HK-2 (cell line): ENCODE measurements at regions not wholly inside any gene's neighbourhood (a gene's known extent, or its start where the extent isn't known, plus 50 kb on each side); places are given as distances from the start of the nearest gene placed in this dataset.
"Not testable (repeated sequence)": the region's sequence is repeated elsewhere in the genome, so short reads cannot be mapped to it uniquely, and the experiment has no call there.

Experiments used
- DNase-seq: peaks from one replicate; pipeline ENCODE4 v3.0.0-alpha.2; 2018; ENCODE audit not compliant: unreplicated experiment

- DNase-seq = no peak
Observed at GRCh38 chr11:87465716-87466115, 428.0 kb downstream of the TMEM135 start.

DNA sequence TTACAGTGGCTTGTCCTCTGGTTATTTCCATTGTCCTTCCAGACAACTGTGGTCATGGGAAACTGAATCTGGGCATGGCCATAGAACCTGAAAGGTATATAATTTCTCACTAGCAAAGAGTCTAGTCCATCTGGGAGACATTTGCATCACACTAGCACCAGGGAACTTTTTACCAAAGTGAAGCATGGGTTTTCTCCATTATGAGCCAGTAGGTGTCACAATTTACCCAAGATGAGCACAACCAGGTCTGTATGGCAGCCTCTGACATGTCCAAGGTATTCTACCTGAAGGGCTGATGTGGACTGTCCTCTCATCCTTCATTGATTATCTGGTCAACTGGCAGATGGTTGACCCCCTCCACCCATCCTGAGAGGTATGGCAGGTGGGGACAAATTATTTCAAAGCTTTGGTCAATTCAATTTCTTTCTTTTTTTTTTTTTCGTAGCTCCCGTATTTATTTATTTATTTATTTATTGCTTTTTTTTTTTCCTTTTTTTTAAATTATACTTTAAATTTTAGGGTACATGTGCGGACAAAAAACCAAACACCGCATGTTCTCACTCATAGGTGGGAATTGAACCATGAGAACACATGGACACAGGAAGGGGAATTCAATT, 425.9 kb downstream of the TMEM135 start:
- no peak for DNase-seq

DNA sequence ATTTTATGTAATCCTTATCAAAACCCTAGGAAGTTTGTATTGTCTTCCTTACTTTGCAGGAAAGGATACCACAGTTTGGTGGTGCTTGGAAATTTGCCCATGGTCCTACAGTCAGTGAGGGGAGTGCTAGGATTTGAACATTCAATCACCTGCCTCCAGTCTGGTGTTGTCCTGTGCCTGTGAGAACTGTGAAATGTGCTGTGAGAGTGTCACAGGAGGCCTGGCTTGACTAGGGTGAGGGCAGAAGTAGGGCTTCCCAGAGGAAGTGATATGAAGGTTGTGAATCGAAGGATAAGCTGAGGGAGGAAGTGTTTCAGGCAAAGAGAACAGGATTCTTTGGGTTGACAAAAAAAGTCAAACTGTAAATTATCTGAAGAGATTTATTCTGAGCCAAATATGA, 424.4 kb downstream of the TMEM135 start:
- DNase-seq = no peak

DNA sequence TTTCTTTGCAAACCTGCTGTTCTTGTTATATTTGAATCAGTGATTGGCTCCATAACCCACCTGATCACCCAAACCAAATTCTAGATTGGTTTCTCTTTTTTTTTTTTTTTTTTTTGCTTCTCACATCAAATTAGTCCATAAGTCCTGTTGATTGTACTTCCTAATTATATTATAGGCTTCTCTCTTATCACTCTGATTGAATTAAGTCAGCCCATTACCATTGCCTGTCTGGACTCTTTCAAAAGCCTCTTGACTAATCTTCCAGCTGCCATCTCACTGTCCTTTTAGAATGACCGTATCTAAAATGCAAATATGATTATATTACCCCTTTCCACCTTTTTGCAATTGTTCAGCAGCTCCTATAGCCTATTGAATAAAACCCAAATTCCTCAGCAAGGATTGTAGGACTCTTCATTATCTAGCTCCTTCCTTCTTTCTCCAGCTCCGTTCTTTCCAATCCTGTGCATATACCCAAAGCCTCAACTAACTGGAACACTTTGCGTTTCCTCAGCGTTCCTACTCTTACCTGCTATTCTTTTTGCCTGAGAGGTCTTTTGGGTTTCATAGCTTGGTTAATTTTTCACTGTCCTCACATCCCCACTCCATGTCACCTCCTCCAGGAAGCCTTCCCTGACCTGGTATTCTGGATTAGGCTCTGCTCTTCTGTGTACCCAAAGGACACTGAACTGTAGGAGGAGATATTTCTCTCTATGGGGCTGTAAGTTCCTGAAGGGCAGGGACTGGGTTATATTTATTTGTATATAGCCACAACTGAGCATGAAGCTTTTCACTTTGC, 423.3 kb downstream of the TMEM135 start:
- no peak for DNase-seq

DNA sequence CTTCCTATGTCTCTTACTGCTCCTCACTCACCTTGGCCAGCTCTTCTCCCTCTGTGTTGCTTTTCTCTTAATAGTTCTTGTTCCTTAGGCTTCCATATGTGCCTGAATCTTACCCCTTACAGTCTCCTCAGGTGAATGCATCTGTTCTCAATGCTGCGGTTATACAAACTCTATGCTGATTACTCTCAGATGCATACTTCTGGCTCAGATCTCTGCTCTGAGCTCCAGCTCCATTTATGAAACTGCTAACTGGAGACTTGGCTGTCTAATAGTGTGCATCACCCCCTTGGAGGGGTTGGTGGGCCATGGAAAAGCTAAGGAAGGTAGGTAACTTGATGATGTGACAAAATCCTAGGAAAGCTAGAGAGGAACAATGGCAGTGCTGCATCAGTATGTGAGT, 422.5 kb downstream of the TMEM135 start:
- no peak for DNase-seq

DNA sequence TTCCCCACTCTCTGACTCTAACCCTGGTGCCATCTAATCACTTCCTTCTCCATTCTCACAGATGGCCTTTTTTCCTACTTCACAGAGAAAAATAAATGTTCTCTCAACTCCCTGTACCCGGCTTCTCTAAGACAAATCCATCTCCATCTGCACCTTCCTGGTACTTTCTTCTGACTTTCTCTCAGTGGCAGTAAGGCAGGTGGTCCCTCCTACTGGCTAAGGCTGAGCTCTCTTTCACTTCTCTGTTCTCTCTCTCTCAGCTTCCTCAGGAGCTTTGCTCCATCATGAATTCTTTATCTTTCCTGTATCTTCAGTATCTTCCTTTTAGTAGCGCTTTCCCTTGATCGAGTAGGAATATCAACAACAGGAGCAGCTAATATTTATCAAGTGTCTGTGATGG, 421.6 kb downstream of the TMEM135 start:
- no peak for DNase-seq

- no peak for DNase-seq
Observed at GRCh38 chr11:87456499-87456898, 418.8 kb downstream of the TMEM135 start.

- no peak for DNase-seq
Observed at GRCh38 chr11:87455180-87455579, 417.4 kb downstream of the TMEM135 start.

- DNase-seq = no peak
Observed at GRCh38 chr11:87454241-87454640, 416.5 kb downstream of the TMEM135 start.

DNA sequence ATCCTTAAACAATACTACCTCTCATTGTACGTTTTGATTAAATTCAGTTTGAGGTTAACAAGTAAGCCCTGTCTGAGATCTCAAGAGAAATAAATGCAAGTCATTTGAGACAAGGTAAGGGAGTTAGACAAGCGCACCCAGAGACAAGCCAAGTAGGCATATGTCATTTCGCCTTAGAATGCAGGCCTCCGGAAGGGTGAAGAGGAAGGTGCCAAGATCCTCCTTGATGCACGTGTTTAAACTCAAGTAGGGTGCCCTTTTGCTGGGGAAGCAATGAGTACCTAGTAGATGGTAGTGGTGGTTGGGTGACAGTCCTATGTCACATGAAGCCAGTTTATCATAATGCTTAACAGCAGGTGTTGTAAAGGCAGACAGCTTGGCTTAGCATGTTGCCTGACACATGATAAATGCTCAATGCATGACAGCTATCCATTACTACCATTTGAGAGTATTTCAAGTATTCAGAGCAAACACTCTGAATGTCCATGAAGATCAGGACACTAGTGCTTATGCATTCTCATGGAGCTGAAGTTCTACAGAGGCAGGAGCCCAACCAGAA, 415.9 kb downstream of the TMEM135 start:
- no peak for DNase-seq

- DNase-seq = not testable (repeated sequence)
Observed at GRCh38 chr11:87452025-87452424, 414.3 kb downstream of the TMEM135 start.

- DNase-seq = no peak
Observed at GRCh38 chr11:87451395-87451794, 413.7 kb downstream of the TMEM135 start.

DNA sequence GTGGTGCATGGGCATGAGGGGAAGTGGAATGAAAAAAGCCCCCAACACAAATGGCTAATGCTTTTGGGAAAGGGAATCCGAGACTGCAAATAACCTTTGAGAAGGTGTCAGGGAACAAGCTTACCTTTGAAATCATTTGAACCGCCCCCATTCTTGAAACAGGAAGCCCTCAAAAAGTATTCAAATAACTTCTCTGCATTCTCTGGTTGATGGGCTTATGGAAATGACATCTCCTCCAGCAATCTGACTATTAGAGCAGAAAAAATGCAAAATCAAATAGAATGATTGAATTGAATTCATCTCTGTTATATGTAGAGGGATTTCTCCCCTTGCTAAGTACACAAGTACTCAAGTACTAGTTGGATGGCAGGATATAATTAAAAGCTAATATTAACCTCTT, 409.9 kb downstream of the TMEM135 start:
- DNase-seq = no peak

DNA sequence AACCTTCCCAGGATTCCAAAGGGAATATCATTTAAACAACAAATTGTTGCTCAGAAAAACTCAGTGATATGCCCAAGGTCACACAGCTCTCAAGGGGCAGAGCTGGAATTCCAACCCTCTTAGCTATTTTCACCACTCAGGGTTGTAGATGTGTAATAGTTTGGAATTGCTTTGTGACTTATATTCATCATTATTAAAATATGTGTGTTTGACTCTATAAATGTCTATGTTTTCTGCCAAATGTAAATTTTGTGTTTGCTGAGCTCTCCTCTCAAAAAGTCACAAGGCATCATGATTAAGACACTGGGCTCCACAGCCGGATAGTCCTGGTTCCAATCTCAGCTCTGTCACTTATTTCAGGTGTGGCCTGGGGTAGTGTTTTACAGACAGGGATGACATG, 407.3 kb downstream of the TMEM135 start:
- no peak for DNase-seq

DNA sequence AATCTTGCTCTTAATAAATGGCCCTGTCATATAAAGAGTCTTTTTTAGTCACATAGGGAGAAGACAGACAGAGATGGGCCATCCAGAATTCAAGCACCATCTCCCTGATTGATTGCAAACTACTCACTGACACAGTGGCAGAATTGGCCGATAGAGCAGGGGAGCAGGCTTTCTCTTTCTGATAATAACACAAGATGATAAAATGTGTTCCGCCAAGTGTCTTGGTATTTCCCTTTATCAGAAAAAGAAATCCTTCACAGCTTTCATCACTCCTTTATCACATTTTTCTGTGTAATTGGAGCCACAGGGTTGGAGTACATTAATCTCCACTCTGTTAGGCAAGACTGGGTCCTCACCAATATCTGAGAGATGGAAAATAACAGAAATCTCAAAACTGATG, 406.0 kb downstream of the TMEM135 start:
- DNase-seq = no peak

GRCh38 chr11:87440076-87440770, 402.5 kb downstream of the TMEM135 start:
- DNase-seq = no peak

DNA sequence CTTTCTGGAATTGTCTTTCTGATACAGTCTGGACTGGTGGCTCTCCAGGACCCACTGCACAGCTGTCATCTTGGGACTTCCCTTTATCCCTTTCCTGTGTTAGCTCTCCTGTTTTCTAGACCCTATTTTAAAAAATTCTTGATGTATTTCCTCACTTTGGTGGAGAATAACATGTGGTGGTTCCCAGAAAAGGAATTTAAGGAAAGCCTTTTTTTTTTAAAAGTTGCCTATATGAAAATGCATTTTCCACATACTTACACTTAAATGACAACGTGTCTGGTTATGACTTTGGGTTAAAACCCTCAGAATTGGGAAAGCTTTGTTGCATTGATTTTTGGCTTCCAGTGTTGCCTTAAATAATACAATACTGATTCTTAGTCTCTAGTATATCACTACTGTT, 400.7 kb downstream of the TMEM135 start:
- DNase-seq = no peak

- no peak for DNase-seq
Observed at GRCh38 chr11:87437844-87438223, 400.1 kb downstream of the TMEM135 start.

GRCh38 chr11:87437133-87437843, 399.6 kb downstream of the TMEM135 start:
- no peak for DNase-seq

- no peak for DNase-seq
Observed at GRCh38 chr11:87432022-87432421, 394.3 kb downstream of the TMEM135 start.

DNA sequence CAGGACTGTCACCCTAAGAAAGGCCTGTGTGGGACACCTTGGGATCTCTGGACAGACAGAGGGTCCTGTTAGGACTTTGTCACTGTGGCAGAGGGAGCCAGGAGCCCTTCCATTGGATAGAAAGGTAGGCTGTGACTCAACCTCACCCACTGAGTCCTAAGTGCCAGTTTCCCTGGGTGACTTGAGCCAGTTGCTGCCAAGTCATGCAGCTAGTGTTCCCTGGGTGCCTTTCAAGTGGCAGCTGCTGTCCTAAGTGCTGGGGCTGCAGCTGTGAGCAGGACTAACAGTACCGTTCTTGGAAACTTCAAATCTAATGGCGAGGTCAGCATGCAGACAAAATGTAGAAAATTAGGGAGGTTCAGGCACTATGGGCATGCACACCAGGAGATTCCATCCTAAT, 393.7 kb downstream of the TMEM135 start:
- DNase-seq = no peak

DNA sequence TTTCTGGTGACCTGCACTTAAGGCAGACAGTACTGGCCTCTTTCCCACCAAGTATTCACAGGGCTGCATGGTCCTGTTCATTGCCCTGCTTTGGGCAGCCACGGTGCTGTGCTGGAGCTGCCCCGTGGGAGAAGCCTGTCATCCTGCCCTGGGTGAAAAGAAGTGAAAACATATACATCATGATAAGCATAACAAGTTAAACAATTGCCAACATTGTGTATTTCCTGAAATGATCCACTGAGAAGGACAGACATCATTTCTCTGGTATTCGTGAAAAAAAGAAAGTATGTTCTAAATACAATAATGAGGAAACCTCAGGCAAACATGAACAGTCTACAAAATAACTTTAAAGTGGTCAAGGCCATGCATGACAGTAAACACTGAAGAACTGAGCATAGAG, 393.1 kb downstream of the TMEM135 start:
- DNase-seq = no peak
